ENCODE measurements at regions not wholly inside any gene's neighbourhood (a gene's known extent, or its start where the extent isn't known, plus 50 kb on each side); places are given as distances from the start of the nearest gene placed in this dataset.

DNA sequence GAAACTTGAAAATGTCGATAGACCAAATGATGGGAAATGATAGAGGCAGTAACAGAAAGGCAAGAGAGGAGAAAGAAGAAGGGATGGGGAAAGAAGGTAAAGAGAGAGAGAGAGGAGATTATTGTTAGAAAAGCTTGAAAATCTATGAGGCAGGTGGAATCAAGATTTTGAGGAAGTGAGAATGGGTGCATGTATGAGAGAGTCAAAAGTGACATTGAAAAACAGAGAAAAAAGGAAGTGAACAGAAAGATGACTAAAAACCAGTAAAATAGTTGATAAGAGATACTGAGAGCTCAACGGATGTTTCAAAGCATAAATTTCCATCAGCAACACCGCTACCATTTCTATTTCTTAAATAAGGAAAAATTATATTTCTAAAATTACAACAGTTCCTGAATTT lies 327.4 kb upstream of the CWC22 start:
- TF ChIP-seq CHD2 (IDR thresholded peaks at IDR 0.05; ENCODE audit: low read length, partially characterized antibody): no peak
- TF ChIP-seq TEAD4 (IDR thresholded peaks at IDR 0.05; ENCODE audit: borderline replicate concordance, insufficient read depth): no peak
- TF ChIP-seq, protein P1, sequence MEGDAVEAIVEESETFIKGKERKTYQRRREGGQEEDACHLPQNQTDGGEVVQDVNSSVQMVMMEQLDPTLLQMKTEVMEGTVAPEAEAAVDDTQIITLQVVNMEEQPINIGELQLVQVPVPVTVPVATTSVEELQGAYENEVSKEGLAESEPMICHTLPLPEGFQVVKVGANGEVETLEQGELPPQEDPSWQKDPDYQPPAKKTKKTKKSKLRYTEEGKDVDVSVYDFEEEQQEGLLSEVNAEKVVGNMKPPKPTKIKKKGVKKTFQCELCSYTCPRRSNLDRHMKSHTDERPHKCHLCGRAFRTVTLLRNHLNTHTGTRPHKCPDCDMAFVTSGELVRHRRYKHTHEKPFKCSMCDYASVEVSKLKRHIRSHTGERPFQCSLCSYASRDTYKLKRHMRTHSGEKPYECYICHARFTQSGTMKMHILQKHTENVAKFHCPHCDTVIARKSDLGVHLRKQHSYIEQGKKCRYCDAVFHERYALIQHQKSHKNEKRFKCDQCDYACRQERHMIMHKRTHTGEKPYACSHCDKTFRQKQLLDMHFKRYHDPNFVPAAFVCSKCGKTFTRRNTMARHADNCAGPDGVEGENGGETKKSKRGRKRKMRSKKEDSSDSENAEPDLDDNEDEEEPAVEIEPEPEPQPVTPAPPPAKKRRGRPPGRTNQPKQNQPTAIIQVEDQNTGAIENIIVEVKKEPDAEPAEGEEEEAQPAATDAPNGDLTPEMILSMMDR (IDR thresholded peaks at IDR 0.05): no peak
- TF ChIP-seq NFIC (IDR thresholded peaks at IDR 0.05; ENCODE audit: borderline replicate concordance): no peak
- no peak for TF ChIP-seq EP300 (IDR thresholded peaks at IDR 0.05; ENCODE audit: borderline replicate concordance in 1 of 2, low read depth in 1 of 2, low read length in 1 of 2)

Measured in SK-N-SH (cell line).